Esophagus muscularis mucosa (tissue), 4 donors: ENCODE measurements at regions not wholly inside any gene's neighbourhood (a gene's known extent, or its start where the extent isn't known, plus 50 kb on each side); places are given as distances from the start of the nearest gene placed in this dataset.

Experiments used
- CTCF ChIP-seq, 3 experiments: fragments of 200-600 bp in 2 of 3; fragments of 450-650 bp in 1 of 3; sonication (generic) in 2 of 3; IDR thresholded peaks; one replicate each; pipeline ENCODE4 v1.5.1; 2017 to 2019; ENCODE audit warnings: antibody characterized with exemption in 3 of 3, mild to moderate bottlenecking in 2 of 3, moderate library complexity in 1 of 3
- EP300 ChIP-seq: sonication (generic); formaldehyde crosslinking; IDR thresholded peaks from one replicate; pipeline ENCODE4 v1.6.1; 2017; ENCODE audit warnings: antibody characterized with exemption
- POLR2A ChIP-seq: fragments of 450-650 bp; IDR thresholded peaks from one replicate; pipeline ENCODE4 v1.6.1; 2017; ENCODE audit warnings: antibody characterized with exemption, moderate library complexity, mild to moderate bottlenecking, low read depth

- TF ChIP-seq EP300 (no peak), CTCF (IDR thresholded peaks at IDR 0.05) (no peak), POLR2A (no peak)
These were observed 785.6 kb downstream of the NR4A2 start for GRCh38 chr2:155546721-155547555.
